ENCODE measurements at regions not wholly inside any gene's neighbourhood (a gene's known extent, or its start where the extent isn't known, plus 50 kb on each side); places are given as distances from the start of the nearest gene placed in this dataset.

DNA sequence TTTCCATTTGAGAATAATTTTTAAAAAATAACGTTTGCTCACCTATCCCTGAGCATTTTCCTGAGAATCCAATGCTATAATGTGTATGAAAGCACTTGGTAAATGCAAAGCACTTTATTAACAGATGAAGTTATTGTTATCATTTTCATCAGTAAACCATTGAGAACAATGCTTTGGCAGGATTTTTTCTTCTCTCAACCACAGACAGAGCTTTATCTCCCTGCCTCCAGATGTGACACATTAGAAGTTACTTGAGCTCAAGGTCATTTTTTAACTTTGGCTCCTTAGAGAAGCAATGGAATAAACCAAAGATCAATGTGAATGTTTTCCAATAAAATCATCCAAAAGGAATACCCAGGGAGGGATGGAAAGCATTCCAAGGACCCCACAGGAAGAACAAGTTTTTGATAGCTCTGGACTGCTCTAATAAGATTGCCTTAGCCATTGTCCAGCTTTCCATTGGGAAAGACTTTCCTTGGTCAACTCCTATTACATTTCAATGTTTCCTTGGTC, 118.9 kb upstream of the NT5C1B start:
- TF ChIP-seq, protein P1, sequence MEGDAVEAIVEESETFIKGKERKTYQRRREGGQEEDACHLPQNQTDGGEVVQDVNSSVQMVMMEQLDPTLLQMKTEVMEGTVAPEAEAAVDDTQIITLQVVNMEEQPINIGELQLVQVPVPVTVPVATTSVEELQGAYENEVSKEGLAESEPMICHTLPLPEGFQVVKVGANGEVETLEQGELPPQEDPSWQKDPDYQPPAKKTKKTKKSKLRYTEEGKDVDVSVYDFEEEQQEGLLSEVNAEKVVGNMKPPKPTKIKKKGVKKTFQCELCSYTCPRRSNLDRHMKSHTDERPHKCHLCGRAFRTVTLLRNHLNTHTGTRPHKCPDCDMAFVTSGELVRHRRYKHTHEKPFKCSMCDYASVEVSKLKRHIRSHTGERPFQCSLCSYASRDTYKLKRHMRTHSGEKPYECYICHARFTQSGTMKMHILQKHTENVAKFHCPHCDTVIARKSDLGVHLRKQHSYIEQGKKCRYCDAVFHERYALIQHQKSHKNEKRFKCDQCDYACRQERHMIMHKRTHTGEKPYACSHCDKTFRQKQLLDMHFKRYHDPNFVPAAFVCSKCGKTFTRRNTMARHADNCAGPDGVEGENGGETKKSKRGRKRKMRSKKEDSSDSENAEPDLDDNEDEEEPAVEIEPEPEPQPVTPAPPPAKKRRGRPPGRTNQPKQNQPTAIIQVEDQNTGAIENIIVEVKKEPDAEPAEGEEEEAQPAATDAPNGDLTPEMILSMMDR (IDR thresholded peaks at IDR 0.05) = no peak
- no peak for TF ChIP-seq POLR2A (IDR thresholded peaks at IDR 0.05)

Data from vagina (tissue), 2 donors.